GM12878 (cell line): ENCODE measurements at regions not wholly inside any gene's neighbourhood (a gene's known extent, or its start where the extent isn't known, plus 50 kb on each side); places are given as distances from the start of the nearest gene placed in this dataset.

Source experiments
- ATAC-seq: fragments of 200-7000 bp; cut with Tn5 transposase; 3 replicates; pipeline ENCODE4 v1.9.1; 2020; ENCODE audit warnings: mild to moderate bottlenecking, moderate library complexity
- BruUV-seq: library from RNA; stranded (reverse); fragments of 400-500 nt; replicated peaks from 2 replicates; lab custom pipeline; 2021; lab: Mats Ljungman, UMichigan
- CTCF ChIA-PET: fragments of 300-600 bp; sonication (Branson Sonifier 250); formaldehyde crosslinking; extraction: SDS; loops from one replicate; lab custom pipeline; 2021; ENCODE audit warnings: inconsistent platforms; lab: Yijun Ruan, JAX
- POLR2A ChIA-PET: fragments of 350-600 bp; formaldehyde crosslinking; extraction: SDS; loops from one replicate; lab custom pipeline; 2021; ENCODE audit warnings: inconsistent platforms; lab: Charles Lee
- RAD21 ChIA-PET: fragments of 300-600 bp; sonication (Branson Sonifier 250); formaldehyde crosslinking; loops from one replicate; lab custom pipeline; 2023; ENCODE audit warnings: antibody characterized with exemption; ENCODE audit not compliant: unreplicated experiment; lab: Charles Lee
- SMC1A ChIA-PET: fragments of 300-600 bp; sonication (Branson Sonifier 250); formaldehyde crosslinking; loops from one replicate; lab custom pipeline; 2023; ENCODE audit not compliant: unreplicated experiment, uncharacterized antibody; lab: Charles Lee
- DNase-seq: peaks from one replicate; pipeline ENCODE4 v3.0.0-alpha.2; 2011; ENCODE audit warnings: low read depth, low spot score
- FAIRE-seq: peaks from 3 replicates; lab custom pipeline; 2011; peaks lifted over from hg19 to GRCh38; lab: Jason Lieb, UNC
- H2AFZ ChIP-seq: 2 replicates; pipeline ENCODE4 v1.6.0; 2011; ENCODE audit warnings: low read depth, low read length, control low read depth; ENCODE audit not compliant: control insufficient read depth
- H3K27ac ChIP-seq: 2 replicates; pipeline ENCODE4 v1.5.1; 2011; ENCODE audit warnings: control low read depth; ENCODE audit not compliant: control insufficient read depth, insufficient read depth
- H3K27me3 ChIP-seq, 2 experiments: replicated peaks in 1 of 2; 2 replicates each; pipeline versions ENCODE4 v1.6.0 to v1.6.1; 2011; ENCODE audit warnings: low read length in 1 of 2; ENCODE audit not compliant: control insufficient read depth in 2 of 2, insufficient read depth in 2 of 2
- H3K36me3 ChIP-seq, 2 experiments: 2 replicates each; pipeline ENCODE4 v1.5.1; 2011; ENCODE audit warnings: low read length in 1 of 2; ENCODE audit not compliant: control insufficient read depth in 2 of 2, insufficient read depth in 2 of 2
- H3K4me1 ChIP-seq: 2 replicates; pipeline ENCODE4 v1.6.1; 2011; ENCODE audit warnings: mild to moderate bottlenecking, low read length, moderate library complexity, mixed read lengths; ENCODE audit not compliant: control insufficient read depth, insufficient read depth
- H3K4me2 ChIP-seq: 2 replicates; pipeline ENCODE4 v1.6.0; 2011; ENCODE audit warnings: control low read depth; ENCODE audit not compliant: control insufficient read depth, insufficient read depth
- H3K4me3 ChIP-seq: fragments of 200-600 bp; sonication (generic); 2 replicates; pipeline ENCODE4 v1.5.1; 2016
- H3K79me2 ChIP-seq: 2 replicates; pipeline ENCODE4 v1.6.0; 2011; ENCODE audit warnings: low read length; ENCODE audit not compliant: control insufficient read depth, insufficient read depth
- H3K9ac ChIP-seq: 2 replicates; pipeline ENCODE4 v1.8.0; 2011; ENCODE audit warnings: low read length, control low read depth, mixed read lengths; ENCODE audit not compliant: control insufficient read depth, insufficient read depth
- H3K9me3 ChIP-seq: replicated peaks from 3 replicates; pipeline ENCODE4 v1.5.1; 2011; ENCODE audit warnings: mild to moderate bottlenecking, low read length; ENCODE audit not compliant: control insufficient read depth, insufficient read depth
- H4K20me1 ChIP-seq: 2 replicates; pipeline ENCODE4 v1.6.0; 2011; ENCODE audit not compliant: control insufficient read depth, insufficient read depth
- ASH2L ChIP-seq: fragments of 300-600, 200-600 bp; sonication (generic); IDR thresholded peaks from 2 replicates; pipeline ENCODE4 v1.6.1; 2017; ENCODE audit warnings: low read depth, mild to moderate bottlenecking, borderline replicate concordance
- CHD4 ChIP-seq: fragments of 200-600 bp; sonication (generic); IDR thresholded peaks from 2 replicates; pipeline ENCODE4 v1.6.1; 2016; ENCODE audit warnings: mild to moderate bottlenecking
- EGR1 ChIP-seq, 2 experiments: IDR thresholded peaks; 1 replicate in 1 of 2; 2 replicates in 1 of 2; pipeline ENCODE4 v1.6.1; 2011 to 2012; ENCODE audit warnings: low read depth in 2 of 2, low read length in 2 of 2, borderline replicate concordance in 1 of 2, mild to moderate bottlenecking in 1 of 2, moderate library complexity in 1 of 2
- EP300 ChIP-seq, 2 experiments: fragments of 150-350 bp in 1 of 2; IDR thresholded peaks; 2 replicates each; pipeline ENCODE4 v1.6.1; 2011 to 2012; ENCODE audit warnings: low read depth in 2 of 2, low read length in 2 of 2, borderline replicate concordance in 1 of 2, improper control_type of control experiment in 1 of 2, inconsistent platforms in 1 of 2; ENCODE audit not compliant: control insufficient read depth in 1 of 2
- GABPA ChIP-seq: IDR thresholded peaks from 2 replicates; pipeline ENCODE4 v1.6.1; 2014; ENCODE audit warnings: antibody characterized with exemption, low read depth, mild to moderate bottlenecking, inconsistent platforms
- MAX ChIP-seq: IDR thresholded peaks from 2 replicates; pipeline ENCODE4 v1.6.1; 2012; ENCODE audit warnings: low read depth, low read length, improper control_type of control experiment
- NFYB ChIP-seq: IDR thresholded peaks from 2 replicates; pipeline ENCODE4 v1.6.1; 2011; ENCODE audit warnings: low read depth, mild to moderate bottlenecking, low read length, improper control_type of control experiment, moderate library complexity; ENCODE audit not compliant: insufficient read depth
- NR2C2 ChIP-seq: IDR thresholded peaks from 2 replicates; pipeline ENCODE4 v1.6.1; 2011; ENCODE audit warnings: borderline replicate concordance, low read depth; ENCODE audit not compliant: control insufficient read depth, insufficient read length
- POLR2AphosphoS2 ChIP-seq: IDR thresholded peaks from 2 replicates; pipeline ENCODE4 v1.6.1; 2011; ENCODE audit warnings: low read depth, mild to moderate bottlenecking, low read length, improper control_type of control experiment, moderate library complexity
- POU2F2 ChIP-seq: IDR thresholded peaks from 3 replicates; pipeline ENCODE4 v1.6.1; 2011; ENCODE audit warnings: low read depth, mild to moderate bottlenecking, low read length, borderline replicate concordance
- RCOR1 ChIP-seq: conservative IDR thresholded peaks from 2 replicates; pipeline ENCODE4 v1.6.1; 2012; ENCODE audit warnings: low read depth, low read length, improper control_type of control experiment
- SMC3 ChIP-seq: IDR thresholded peaks from 2 replicates; pipeline ENCODE4 v1.6.1; 2011; ENCODE audit warnings: low read length, improper control_type of control experiment, borderline replicate concordance
- SP1 ChIP-seq: IDR thresholded peaks from one replicate; pipeline ENCODE4 v1.6.1; 2011; ENCODE audit warnings: low read depth, low read length
- STAT1 ChIP-seq: fragments of 450-650 bp; conservative IDR thresholded peaks from 2 replicates; pipeline ENCODE4 v1.6.1; 2014; ENCODE audit warnings: antibody characterized with exemption, mild to moderate bottlenecking
- SUPT20H ChIP-seq: IDR thresholded peaks from 2 replicates; pipeline ENCODE4 v1.6.1; 2011; ENCODE audit warnings: low read depth, mild to moderate bottlenecking, low read length, moderate library complexity, borderline replicate concordance; ENCODE audit not compliant: control insufficient read depth
- WRNIP1 ChIP-seq: IDR thresholded peaks from 2 replicates; pipeline ENCODE4 v1.6.1; 2011; ENCODE audit warnings: low read depth, low read length, improper control_type of control experiment, borderline replicate concordance
- ZBTB33 ChIP-seq: fragments of 450-650 bp; IDR thresholded peaks from 2 replicates; pipeline ENCODE4 v1.6.1; 2017; ENCODE audit warnings: mild to moderate bottlenecking
- ZNF687 ChIP-seq: fragments of 450-650 bp; IDR thresholded peaks from 2 replicates; pipeline ENCODE4 v1.6.1; 2017; ENCODE audit warnings: mild to moderate bottlenecking, moderate library complexity
- WGBS: methylation state at CpG from one replicate; pipeline ENCODE4 v1.1.6; 2016; ENCODE audit warnings: low lambda C conversion rate; ENCODE audit not compliant: insufficient replicate concordance, insufficient coverage; ENCODE audit errors: missing lambda C conversion rate; 5-methylcytosine and 5-hydroxymethylcytosine counted together
- in situ Hi-C: fragments of 300-500 bp; cut with MboI; formaldehyde crosslinking; loops from 9 replicates; pipeline ENCODE4 v1.14.3; 2018; ENCODE audit warnings: mixed read lengths
- intact Hi-C: fragments of 100-400 bp; cut with micrococcal nuclease; formaldehyde crosslinking; loops from one replicate; pipeline ENCODE4 v1.14.2; 2022; ENCODE audit not compliant: unreplicated experiment

GRCh38 chr7:88700725-88701124, 58.8 kb upstream of the ZNF804B start:
- H3K4me2 ChIP-seq = no peak overlapping the region
- H3K27me3 ChIP-seq = no peaks in the 10 kb centered on the region
- in situ Hi-C loops = no loop called here
- H3K79me2 ChIP-seq = no peaks in the 10 kb centered on the region
- DNase-seq (no peak), ATAC-seq (no peak), FAIRE-seq (no peak)
- intact Hi-C loops = no loop called here
- no TSS peak for BruUV-seq
- H3K9ac ChIP-seq = no peak overlapping the region
- H3K4me1 ChIP-seq = no peaks in the 10 kb centered on the region; the same call in 1 of the 2 replicates
- no peak overlapping the region for H3K4me3 ChIP-seq
- H2AFZ ChIP-seq = no peak overlapping the region
- ChIA-PET POLR2A (no interaction called here), SMC1A (interaction anchor here (1.4 kb wide), 1 partner anchor 13 kb away, joined by 3 read pairs; no protein-coding TSS in a partner anchor), CTCF (no interaction called here), RAD21 (no interaction called here)
- no peaks in the 10 kb centered on the region for H3K36me3 ChIP-seq
- no peaks in the 10 kb centered on the region for H3K9me3 ChIP-seq
- H4K20me1 ChIP-seq = no peaks in the 10 kb centered on the region
- no peak overlapping the region for H3K27ac ChIP-seq
- 11% methylated on average over 2 of the region's 2 CpGs for WGBS
- no peak for TF ChIP-seq SUPT20H
- no peak for TF ChIP-seq WRNIP1
- no peak for TF ChIP-seq STAT1
- no peak for TF ChIP-seq ASH2L
- no peak for TF ChIP-seq POLR2AphosphoS2
- TF ChIP-seq NR2C2 = no peak
- no peak for TF ChIP-seq SMC3
- no peak for TF ChIP-seq NFYB
- TF ChIP-seq POU2F2 = no peak
- no peak for TF ChIP-seq ZBTB33
- no peak for TF ChIP-seq SP1
- no peak for TF ChIP-seq MAX
- no peak for TF ChIP-seq EGR1 (IDR thresholded peaks at IDR 0.05; ENCODE audit: borderline replicate concordance in 1 of 2, low read depth in 2 of 2, low read length in 2 of 2)
- TF ChIP-seq ZNF687 = no peak
- no peak for TF ChIP-seq EP300 (IDR thresholded peaks at IDR 0.05; ENCODE audit: borderline replicate concordance in 1 of 2, control insufficient read depth in 1 of 2, low read depth in 2 of 2, low read length in 2 of 2)
- no peak for TF ChIP-seq GABPA
- TF ChIP-seq CHD4 = no peak
- TF ChIP-seq RCOR1 = no peak
